ENCODE measurements at regions not wholly inside any gene's neighbourhood (a gene's known extent, or its start where the extent isn't known, plus 50 kb on each side); places are given as distances from the start of the nearest gene placed in this dataset.

- no peak for DNase-seq
Observed at GRCh38 chr5:114297915-114298314, 64.0 kb upstream of the KCNN2 start.

- DNase-seq = no peak
Observed at GRCh38 chr5:114305402-114306207, 56.3 kb upstream of the KCNN2 start.

- no peak for DNase-seq
Observed at GRCh38 chr5:114308017-114308416, 53.9 kb upstream of the KCNN2 start.

GRCh38 chr5:114308508-114308907 lies 53.4 kb upstream of the KCNN2 start:
- DNase-seq = no peak

- no peak for DNase-seq
Observed at GRCh38 chr5:114310666-114311065, 51.2 kb upstream of the KCNN2 start.

GRCh38 chr5:114311281-114311680 lies 50.6 kb upstream of the KCNN2 start:
- DNase-seq = no peak

- no peak for DNase-seq
Observed at GRCh38 chr5:114311968-114312367, 49.9 kb upstream of the KCNN2 start.

Measured in stimulated activated CD4-positive, alpha-beta T cell treated with anti-CD3 and anti-CD28 coated beads, Interleukin-1b, Interleukin-23, amount 100 ng/mL, for 48 hours (primary cell).